HG02642 (cell line): ENCODE measurements at regions not wholly inside any gene's neighbourhood (a gene's known extent, or its start where the extent isn't known, plus 50 kb on each side); places are given as distances from the start of the nearest gene placed in this dataset.

Source experiments
- ATAC-seq: cut with Tn5 transposase; IDR thresholded peaks from one replicate; pipeline ENCODE4 v1.9.1; 2021; ENCODE audit warnings: mild to moderate bottlenecking; ENCODE audit not compliant: unreplicated experiment, poor library complexity

GRCh38 chr12:131348231-131348630, 362.7 kb upstream of the SFSWAP start:
- no peak for ATAC-seq

- no peak for ATAC-seq
Measured at GRCh38 chr12:131348646-131349045, 362.2 kb upstream of the SFSWAP start.

- ATAC-seq = no peak
Measured at GRCh38 chr12:131349397-131350127, 361.3 kb upstream of the SFSWAP start.

- no peak for ATAC-seq
Measured at GRCh38 chr12:131350943-131351318, 360.0 kb upstream of the SFSWAP start.

GRCh38 chr12:131351319-131352028, 359.4 kb upstream of the SFSWAP start:
- no peak for ATAC-seq

- ATAC-seq = no peak
Measured at GRCh38 chr12:131352296-131352900, 358.5 kb upstream of the SFSWAP start.

GRCh38 chr12:131353376-131353775, 357.5 kb upstream of the SFSWAP start:
- ATAC-seq = no peak

GRCh38 chr12:131353826-131354225, 357.1 kb upstream of the SFSWAP start:
- ATAC-seq = no peak

GRCh38 chr12:131355361-131356245, 355.3 kb upstream of the SFSWAP start:
- ATAC-seq = no peak

GRCh38 chr12:131356485-131357184, 354.3 kb upstream of the SFSWAP start:
- no peak for ATAC-seq

- ATAC-seq = no peak
Measured at GRCh38 chr12:131357185-131357747, 353.6 kb upstream of the SFSWAP start.

- no peak for ATAC-seq
Measured at GRCh38 chr12:131357920-131358319, 353.0 kb upstream of the SFSWAP start.

- ATAC-seq = no peak
Measured at GRCh38 chr12:131362291-131363211, 348.3 kb upstream of the SFSWAP start.

- no peak for ATAC-seq
Measured at GRCh38 chr12:131363393-131363792, 347.5 kb upstream of the SFSWAP start.

- ATAC-seq = no peak
Measured at GRCh38 chr12:131363841-131364495, 346.9 kb upstream of the SFSWAP start.

- no peak for ATAC-seq
Measured at GRCh38 chr12:131364903-131365820, 345.7 kb upstream of the SFSWAP start.

GRCh38 chr12:131365821-131366260, 345.0 kb upstream of the SFSWAP start:
- no peak for ATAC-seq
